Muscle layer of colon (tissue), 2 donors: ENCODE measurements at regions not wholly inside any gene's neighbourhood (a gene's known extent, or its start where the extent isn't known, plus 50 kb on each side); places are given as distances from the start of the nearest gene placed in this dataset.

ENCODE experiments used
- H3K27ac ChIP-seq: one replicate; pipeline ENCODE4 v1.7.0; 2013; ENCODE audit warnings: low read depth, mild to moderate bottlenecking, low read length, moderate library complexity
- H3K27me3 ChIP-seq, 2 donors: one replicate each; pipeline ENCODE4 v1.7.0; 2013; ENCODE audit warnings: low read length in 2 of 2, mild to moderate bottlenecking in 2 of 2; ENCODE audit not compliant: insufficient read depth in 2 of 2, control insufficient read depth in 1 of 2
- H3K36me3 ChIP-seq: one replicate; pipeline ENCODE4 v1.7.0; 2013; ENCODE audit warnings: mild to moderate bottlenecking, low read length; ENCODE audit not compliant: insufficient read depth
- H3K4me1 ChIP-seq: one replicate; pipeline ENCODE4 v1.7.0; 2013; ENCODE audit warnings: mild to moderate bottlenecking, low read length; ENCODE audit not compliant: insufficient read depth
- H3K4me3 ChIP-seq, 2 donors: one replicate each; pipeline ENCODE4 v1.7.0; 2013; ENCODE audit warnings: low read length in 2 of 2, low read depth in 1 of 2, mild to moderate bottlenecking in 1 of 2, moderate library complexity in 1 of 2
- H3K9ac ChIP-seq: one replicate; pipeline ENCODE4 v1.7.0; 2013; ENCODE audit warnings: low read length
- H3K9me3 ChIP-seq: one replicate; pipeline ENCODE4 v1.7.0; 2013; ENCODE audit warnings: mild to moderate bottlenecking, low read length
- donor health status: abdominal sarcoma.
- donor health status: Adenocarcinoma of cecum.

- H3K9me3 ChIP-seq, result no peaks in the 10 kb centered on the region
- H3K4me3 ChIP-seq, result no peak overlapping the region
- no peaks in the 10 kb centered on the region for H3K27me3 ChIP-seq
- H3K27ac ChIP-seq, result no peak overlapping the region
- H3K9ac ChIP-seq, result no peak overlapping the region
- H3K36me3 ChIP-seq, result no peaks in the 10 kb centered on the region
- H3K4me1 ChIP-seq, result no peaks in the 10 kb centered on the region
These were observed 70.8 kb upstream of the FGF14 start for GRCh38 chr13:102472650-102473049.

- Histone ChIP-seq H3K4me3 (no peak overlapping the region), H3K36me3 (no peaks in the 10 kb centered on the region), H3K27me3 (no peaks in the 10 kb centered on the region), H3K9me3 (no peaks in the 10 kb centered on the region), H3K4me1 (peaks cover 4% of the 10 kb centered on the region), H3K9ac (no peak overlapping the region), H3K27ac (no peak overlapping the region)
These were observed 68.6 kb upstream of the FGF14 start for GRCh38 chr13:102470283-102470917.

- Histone ChIP-seq H3K27me3 (no peaks in the 10 kb centered on the region), H3K9ac (no peak overlapping the region), H3K4me3 (no peak overlapping the region), H3K36me3 (no peaks in the 10 kb centered on the region), H3K4me1 (peaks cover 4% of the 10 kb centered on the region), H3K9me3 (no peaks in the 10 kb centered on the region), H3K27ac (peak overlapping the region; percentile 32)
These were observed 64.9 kb upstream of the FGF14 start for GRCh38 chr13:102466610-102467190.

GRCh38 chr13:102462570-102462969 lies 60.7 kb upstream of the FGF14 start:
- no peak overlapping the region for H3K27ac ChIP-seq
- no peaks in the 10 kb centered on the region for H3K9me3 ChIP-seq
- no peak overlapping the region for H3K9ac ChIP-seq
- H3K27me3 ChIP-seq, result no peaks in the 10 kb centered on the region
- H3K4me1 ChIP-seq, result peaks cover 4% of the 10 kb centered on the region
- H3K4me3 ChIP-seq, result no peak overlapping the region
- no peaks in the 10 kb centered on the region for H3K36me3 ChIP-seq

- no peak overlapping the region for H3K27ac ChIP-seq
- no peaks in the 10 kb centered on the region for H3K9me3 ChIP-seq
- no peak overlapping the region for H3K9ac ChIP-seq
- H3K36me3 ChIP-seq, result no peaks in the 10 kb centered on the region
- no peak overlapping the region for H3K4me3 ChIP-seq
- no peaks in the 10 kb centered on the region for H3K4me1 ChIP-seq
- H3K27me3 ChIP-seq, result no peaks in the 10 kb centered on the region
These were observed 59.5 kb upstream of the FGF14 start for GRCh38 chr13:102461302-102461701.

GRCh38 chr13:102460806-102461205 lies 59.0 kb upstream of the FGF14 start:
- no peak overlapping the region for H3K27ac ChIP-seq
- no peaks in the 10 kb centered on the region for H3K4me1 ChIP-seq
- no peaks in the 10 kb centered on the region for H3K9me3 ChIP-seq
- H3K27me3 ChIP-seq, result no peaks in the 10 kb centered on the region
- no peaks in the 10 kb centered on the region for H3K36me3 ChIP-seq
- no peak overlapping the region for H3K9ac ChIP-seq
- no peak overlapping the region for H3K4me3 ChIP-seq

GRCh38 chr13:102452836-102453235 lies 51.0 kb upstream of the FGF14 start:
- H3K36me3 ChIP-seq, result no peaks in the 10 kb centered on the region
- no peaks in the 10 kb centered on the region for H3K27me3 ChIP-seq
- H3K27ac ChIP-seq, result no peak overlapping the region
- H3K4me1 ChIP-seq, result no peaks in the 10 kb centered on the region
- H3K9ac ChIP-seq, result no peak overlapping the region
- no peak overlapping the region for H3K4me3 ChIP-seq
- H3K9me3 ChIP-seq, result no peaks in the 10 kb centered on the region
